SK-N-SH (cell line): ENCODE measurements at regions not wholly inside any gene's neighbourhood (a gene's known extent, or its start where the extent isn't known, plus 50 kb on each side); places are given as distances from the start of the nearest gene placed in this dataset.

Source experiments
- CTCF ChIA-PET: fragments of 300-600, 350-600 bp; formaldehyde crosslinking; extraction: SDS; loops from one replicate; lab custom pipeline; 2021; lab: Yijun Ruan, JAX
- POLR2A ChIA-PET: fragments of 350-600 bp; sonication (Branson Sonifier 250); formaldehyde crosslinking; extraction: SDS; loops from one replicate; lab custom pipeline; 2020; ENCODE audit warnings: antibody characterized with exemption, inconsistent platforms; lab: Yijun Ruan, JAX
- DNase-seq: peaks from one replicate; pipeline ENCODE4 v3.0.0; 2012
- H2AFZ ChIP-seq: fragments of 200-600 bp; sonication (generic); 2 replicates; pipeline ENCODE4 v1.8.1; 2016; ENCODE audit warnings: antibody characterized with exemption, mild to moderate bottlenecking, low read depth
- H3F3A ChIP-seq: fragments of 200-600 bp; sonication (generic); replicated peaks from 2 replicates; pipeline ENCODE3; 2016; ENCODE audit warnings: antibody characterized with exemption, mild to moderate bottlenecking; ENCODE audit not compliant: insufficient read depth
- H3K27ac ChIP-seq, 2 experiments: fragments of 200-500 bp in 1 of 2; fragments of 200-600 bp in 1 of 2; sonication (Bioruptor generic) in 1 of 2; sonication (generic), shearing (Covaris generic) in 1 of 2; 2 replicates each; pipeline versions ENCODE4 v1.5.1 to v1.6.1; 2014 to 2016; ENCODE audit warnings: low read depth in 2 of 2, inconsistent platforms in 1 of 2, low read length in 1 of 2, mild to moderate bottlenecking in 1 of 2, mixed read lengths in 1 of 2
- H3K27me3 ChIP-seq: fragments of 200-600 bp; sonication (generic), shearing (Covaris generic); 2 replicates; pipeline ENCODE4 v1.6.1; 2016; ENCODE audit warnings: mixed run types; ENCODE audit not compliant: insufficient read depth
- H3K36me3 ChIP-seq, 2 experiments: fragments of 200-500 bp in 1 of 2; fragments of 200-600 bp in 1 of 2; sonication (Bioruptor generic) in 1 of 2; sonication (generic) in 1 of 2; replicated peaks in 1 of 2; 2 replicates each; pipeline versions ENCODE3 to v1.5.1; 2014 to 2016; ENCODE audit warnings: low read length in 1 of 2, mild to moderate bottlenecking in 1 of 2; ENCODE audit not compliant: insufficient read depth in 2 of 2, control insufficient read depth in 1 of 2
- H3K4me1 ChIP-seq, 2 experiments: fragments of 200-500 bp in 1 of 2; fragments of 200-600 bp in 1 of 2; sonication (Bioruptor generic) in 1 of 2; sonication (generic), shearing (Covaris generic) in 1 of 2; 2 replicates each; pipeline versions ENCODE4 v1.5.1 to v1.6.1; 2014 to 2016; ENCODE audit warnings: low read depth in 1 of 2, low read length in 1 of 2, mixed run types in 1 of 2; ENCODE audit not compliant: insufficient read depth in 2 of 2, control insufficient read depth in 1 of 2
- H3K4me2 ChIP-seq: fragments of 200-600 bp; sonication (generic), shearing (Covaris generic); 2 replicates; pipeline ENCODE4 v1.6.1; 2017; ENCODE audit warnings: mixed run types
- H3K4me3 ChIP-seq, 2 experiments: fragments of 200-500 bp in 1 of 2; fragments of 200-600 bp in 1 of 2; sonication (Bioruptor generic) in 1 of 2; sonication (generic), shearing (Covaris generic) in 1 of 2; 2 replicates each; pipeline versions ENCODE4 v1.5.1 to v1.8.1; 2014 to 2016; ENCODE audit warnings: low read depth in 2 of 2, inconsistent platforms in 1 of 2, low read length in 1 of 2, mild to moderate bottlenecking in 1 of 2, mixed read lengths in 1 of 2, moderate library complexity in 1 of 2
- H3K79me2 ChIP-seq: fragments of 200-600 bp; sonication (generic); 2 replicates; pipeline ENCODE4 v1.8.1; 2017; ENCODE audit warnings: mild to moderate bottlenecking; ENCODE audit not compliant: insufficient read depth
- H3K9ac ChIP-seq: fragments of 200-600 bp; sonication (generic); 2 replicates; pipeline ENCODE4 v1.6.1; 2017; ENCODE audit warnings: mixed run types
- H3K9me2 ChIP-seq: fragments of 200-600 bp; sonication (generic); 2 replicates; pipeline ENCODE4 v1.6.1; 2017; ENCODE audit warnings: mixed run types
- H3K9me3 ChIP-seq: fragments of 200-600 bp; sonication (generic); 2 replicates; pipeline ENCODE4 v1.6.1; 2017; ENCODE audit warnings: mixed run types, mild to moderate bottlenecking, moderate library complexity
- H4K20me1 ChIP-seq: fragments of 200-600 bp; sonication (generic); 2 replicates; pipeline ENCODE4 v1.6.1; 2017; ENCODE audit warnings: mild to moderate bottlenecking, mixed run types; ENCODE audit not compliant: insufficient read depth
- CHD2 ChIP-seq: fragments of 150-350 bp; IDR thresholded peaks from 2 replicates; pipeline ENCODE4 v1.6.1; 2018; ENCODE audit warnings: low read length; ENCODE audit not compliant: partially characterized antibody
- FOXJ3 ChIP-seq: sonication (generic); formaldehyde crosslinking; IDR thresholded peaks from 2 replicates; pipeline ENCODE4 v1.5.1; 2020; ENCODE audit warnings: mild to moderate bottlenecking, missing genetic modification reagents
- FOXM1 ChIP-seq: IDR thresholded peaks from 2 replicates; pipeline ENCODE4 v1.4.0; 2012; ENCODE audit warnings: low read depth, mild to moderate bottlenecking
- MEF2A ChIP-seq: IDR thresholded peaks from 2 replicates; pipeline ENCODE4 v1.4.0; 2012; ENCODE audit warnings: low read depth, borderline replicate concordance
- NFIC ChIP-seq: IDR thresholded peaks from 2 replicates; pipeline ENCODE4 v1.4.0; 2012; ENCODE audit warnings: borderline replicate concordance
- POLR2AphosphoS5 ChIP-seq: IDR thresholded peaks from 2 replicates; pipeline ENCODE4 v1.6.1; 2012; ENCODE audit warnings: low read depth, low read length
- RCOR1 ChIP-seq: fragments of 150-350 bp; IDR thresholded peaks from 2 replicates; pipeline ENCODE4 v1.6.1; 2017; ENCODE audit warnings: antibody characterized with exemption, low read length
- REST ChIP-seq: IDR thresholded peaks from 2 replicates; pipeline ENCODE4 v1.6.1; 2012; ENCODE audit warnings: mild to moderate bottlenecking, low read depth, low read length, moderate library complexity
- RFX5 ChIP-seq: IDR thresholded peaks from 2 replicates; pipeline ENCODE4 v1.6.1; 2012; ENCODE audit warnings: mild to moderate bottlenecking, improper control_type of control experiment, low read length
- SMC3 ChIP-seq: IDR thresholded peaks from 2 replicates; pipeline ENCODE4 v1.6.1; 2012; ENCODE audit warnings: low read depth, low read length, improper control_type of control experiment
- TEAD4 ChIP-seq: IDR thresholded peaks from 2 replicates; pipeline ENCODE4 v1.4.0; 2012; ENCODE audit warnings: mild to moderate bottlenecking, borderline replicate concordance; ENCODE audit not compliant: insufficient read depth
- USF1 ChIP-seq: IDR thresholded peaks from 2 replicates; pipeline ENCODE4 v1.4.0; 2012; ENCODE audit warnings: low read depth, borderline replicate concordance
- USF2 ChIP-seq: fragments of 150-350 bp; IDR thresholded peaks from 2 replicates; pipeline ENCODE4 v1.6.1; 2017; ENCODE audit warnings: antibody characterized with exemption, low read length, low read depth, borderline replicate concordance
- ZBTB33 ChIP-seq: IDR thresholded peaks from 2 replicates; pipeline ENCODE4 v1.4.0; 2012; ENCODE audit warnings: low read depth, borderline replicate concordance
- WGBS: methylation state at CpG from one replicate; pipeline ENCODE4 v1.1.6; 2017; ENCODE audit warnings: low lambda C conversion rate; 5-methylcytosine and 5-hydroxymethylcytosine counted together

GRCh38 chr2:157160111-157160510 lies 97.4 kb upstream of the GALNT5 start:
- TF ChIP-seq SMC3 (no peak), POLR2AphosphoS5 (no peak), RFX5 (no peak), TEAD4 (no peak)
- Histone ChIP-seq H3F3A (no peaks in the 10 kb centered on the region), H3K9me2 (no peaks in the 10 kb centered on the region), H3K4me2 (no peak overlapping the region), H3K4me1 (no peaks in the 10 kb centered on the region), H3K4me3 (no peak overlapping the region), H3K9ac (no peak overlapping the region), H4K20me1 (no peaks in the 10 kb centered on the region), H2AFZ (no peak overlapping the region; the same call in 1 of the 2 replicates), H3K36me3 (no peaks in the 10 kb centered on the region), H3K27ac (no peak overlapping the region), H3K79me2 (no peaks in the 10 kb centered on the region), H3K27me3 (no peaks in the 10 kb centered on the region), H3K9me3 (peaks cover 4% of the 10 kb centered on the region; the same call in 1 of the 2 replicates)
- CTCF ChIA-PET = no interaction called here
- no peak for DNase-seq
- 7% methylated on average over 3 of the region's 3 CpGs for WGBS
- POLR2A ChIA-PET = no interaction called here

- Histone ChIP-seq H3K9me2 (no peaks in the 10 kb centered on the region), H3K79me2 (no peaks in the 10 kb centered on the region), H3K4me1 (no peaks in the 10 kb centered on the region), H3K36me3 (no peaks in the 10 kb centered on the region), H3K4me2 (no peak overlapping the region), H3K27ac (no peak overlapping the region), H2AFZ (no peak overlapping the region), H4K20me1 (no peaks in the 10 kb centered on the region), H3K4me3 (no peak overlapping the region), H3K27me3 (no peaks in the 10 kb centered on the region), H3K9me3 (no peaks in the 10 kb centered on the region), H3F3A (no peaks in the 10 kb centered on the region), H3K9ac (no peak overlapping the region)
- TF ChIP-seq USF2 = no peak
- TF ChIP-seq RCOR1 = no peak
- TF ChIP-seq REST = no peak
- TF ChIP-seq NFIC = no peak
- TF ChIP-seq FOXM1 = no peak
- TF ChIP-seq MEF2A = no peak
- TF ChIP-seq CHD2 = no peak
- no peak for TF ChIP-seq USF1
- TF ChIP-seq FOXJ3 (CRISPR knock-in tag) = no peak
- no peak for TF ChIP-seq ZBTB33
- TF ChIP-seq POLR2AphosphoS5 = no peak
- no peak for DNase-seq
- ChIA-PET CTCF (no interaction called here), POLR2A (no interaction called here)
- 76% methylated on average over 2 of the region's 5 CpGs for WGBS
These were observed 93.1 kb upstream of the GALNT5 start for GRCh38 chr2:157164370-157164769.
